HepG2 (cell line): ENCODE measurements at regions not wholly inside any gene's neighbourhood (a gene's known extent, or its start where the extent isn't known, plus 50 kb on each side); places are given as distances from the start of the nearest gene placed in this dataset.

Experiments used
- CTCF ChIP-seq: sonication (generic); formaldehyde crosslinking; IDR thresholded peaks from 2 replicates; pipeline ENCODE4 v1.5.0; 2020; ENCODE audit warnings: mild to moderate bottlenecking, missing genetic modification reagents, moderate library complexity
- NFIC ChIP-seq: IDR thresholded peaks from 2 replicates; pipeline ENCODE4 v1.6.1; 2012; ENCODE audit warnings: mild to moderate bottlenecking, low read length, inconsistent platforms
- RELA ChIP-seq: sonication (generic); formaldehyde crosslinking; IDR thresholded peaks from 2 replicates; pipeline ENCODE4 v1.4.0; 2020; ENCODE audit warnings: missing genetic modification reagents
- SP1 ChIP-seq, 2 experiments: fragments of 450-650 bp in 1 of 2; sonication (generic) in 1 of 2; formaldehyde crosslinking in 1 of 2; IDR thresholded peaks; 2 replicates each; pipeline versions ENCODE4 v1.4.0 to v1.6.1; 2016 to 2020; ENCODE audit warnings: missing genetic modification reagents in 1 of 2
- SRF ChIP-seq: IDR thresholded peaks from 2 replicates; pipeline ENCODE4 v1.6.1; 2011; ENCODE audit warnings: mild to moderate bottlenecking, low read depth, low read length, moderate library complexity
- USF2 ChIP-seq, 2 experiments: sonication (generic) in 1 of 2; formaldehyde crosslinking in 1 of 2; IDR thresholded peaks; 2 replicates each; pipeline versions ENCODE4 v1.5.1 to v1.6.1; 2011 to 2020; ENCODE audit warnings: borderline replicate concordance in 1 of 2, low read depth in 1 of 2, low read length in 1 of 2, mild to moderate bottlenecking in 1 of 2, missing genetic modification reagents in 1 of 2, moderate library complexity in 1 of 2
- ZXDC ChIP-seq: sonication (generic); formaldehyde crosslinking; IDR thresholded peaks from 2 replicates; pipeline ENCODE4 v1.5.0; 2020; ENCODE audit warnings: mild to moderate bottlenecking, missing genetic modification reagents

DNA sequence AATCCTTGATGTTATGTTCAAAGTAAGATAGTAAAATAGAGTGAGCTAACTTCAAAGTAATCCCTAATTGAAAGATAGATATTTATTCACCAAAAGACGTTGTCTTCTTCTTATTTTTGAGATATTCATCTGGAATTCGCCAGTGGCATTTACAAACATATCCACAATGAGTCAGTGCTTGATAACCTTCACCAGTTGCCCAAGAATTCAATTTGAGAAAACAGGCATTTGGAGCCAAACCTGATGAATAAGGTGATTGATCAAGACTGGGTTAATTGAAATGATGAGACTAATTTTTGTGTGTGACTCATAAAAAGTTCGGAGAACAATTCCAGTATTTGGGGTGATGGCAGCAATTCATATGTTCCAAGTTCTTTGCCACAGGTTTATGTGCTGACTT, 344.0 kb downstream of the ARL4A start:
- TF ChIP-seq SRF, result no peak
- no peak for TF ChIP-seq USF2 (IDR thresholded peaks at IDR 0.05; ENCODE audit: low read depth, low read length)
- TF ChIP-seq USF2 (CRISPR knock-in tag; IDR thresholded peaks at IDR 0.05; ENCODE audit: borderline replicate concordance), result no peak
- TF ChIP-seq SP1 (IDR thresholded peaks at IDR 0.05), result no peak
- no peak for TF ChIP-seq SP1 (CRISPR knock-in tag; IDR thresholded peaks at IDR 0.05)
- TF ChIP-seq ZXDC (CRISPR knock-in tag), result no peak
- TF ChIP-seq RELA, result no peak
- no peak for TF ChIP-seq NFIC
- TF ChIP-seq CTCF, result no peak
